Endodermal cell (in vitro differentiated cells): ENCODE measurements at regions not wholly inside any gene's neighbourhood (a gene's known extent, or its start where the extent isn't known, plus 50 kb on each side); places are given as distances from the start of the nearest gene placed in this dataset.

ENCODE experiments used
- DNase-seq: peaks from one replicate; pipeline ENCODE4 v3.0.0-alpha.2; 2017
- H3K27ac ChIP-seq: 2 replicates; pipeline ENCODE4 v1.5.1; 2013; ENCODE audit warnings: mild to moderate bottlenecking, low read depth, low read length, moderate library complexity
- H3K27me3 ChIP-seq: 2 replicates; pipeline ENCODE4 v1.6.1; 2013; ENCODE audit warnings: mild to moderate bottlenecking, low read length, moderate library complexity; ENCODE audit not compliant: insufficient read depth, control insufficient read depth, poor library complexity, severe bottlenecking
- H3K36me3 ChIP-seq: 2 replicates; pipeline ENCODE4 v1.7.0; 2013; ENCODE audit warnings: mild to moderate bottlenecking, low read length, moderate library complexity; ENCODE audit not compliant: control insufficient read depth, insufficient read depth
- H3K4me1 ChIP-seq: one replicate; pipeline ENCODE4 v1.7.0; 2013; ENCODE audit warnings: low read length; ENCODE audit not compliant: control insufficient read depth, insufficient read depth
- H3K4me3 ChIP-seq: 2 replicates; pipeline ENCODE4 v1.5.1; 2013; ENCODE audit warnings: mild to moderate bottlenecking, low read length, moderate library complexity
- H3K9ac ChIP-seq: 2 replicates; pipeline ENCODE4 v1.6.1; 2013; ENCODE audit warnings: mild to moderate bottlenecking, low read length, moderate library complexity; ENCODE audit not compliant: poor library complexity, severe bottlenecking; ENCODE audit errors: extremely low read depth
- H3K9me3 ChIP-seq: 2 replicates; pipeline ENCODE4 v1.6.1; 2013; ENCODE audit warnings: mild to moderate bottlenecking, low read length, moderate library complexity; ENCODE audit not compliant: control insufficient read depth
- H3K27ac Mint-ChIP-seq: 2 replicates; pipeline ENCODE4 v1.8.0; 2020; ENCODE audit warnings: mixed read lengths
- H3K27me3 Mint-ChIP-seq: 2 replicates; pipeline ENCODE4 v1.8.0; 2021; ENCODE audit warnings: mild to moderate bottlenecking, mixed read lengths; ENCODE audit not compliant: insufficient read depth
- H3K36me3 Mint-ChIP-seq: 2 replicates; pipeline ENCODE4 v1.8.0; 2020; ENCODE audit warnings: low read depth, mixed read lengths
- H3K4me1 Mint-ChIP-seq: 2 replicates; pipeline ENCODE4 v1.8.0; 2020; ENCODE audit warnings: mixed read lengths
- H3K4me3 Mint-ChIP-seq: 2 replicates; pipeline ENCODE4 v1.8.0; 2020; ENCODE audit warnings: mild to moderate bottlenecking, moderate library complexity, mixed read lengths
- H3K9me3 Mint-ChIP-seq: 2 replicates; pipeline ENCODE4 v1.8.0; 2020; ENCODE audit warnings: mild to moderate bottlenecking, mixed read lengths
- CTCF ChIP-seq: fragments of 200-600 bp; sonication (generic); conservative IDR thresholded peaks from 2 replicates; pipeline ENCODE4 v1.5.0; 2021; ENCODE audit warnings: antibody characterized with exemption, mild to moderate bottlenecking
- WGBS, 2 experiments: methylation state at CpG; one replicate each; pipeline versions ENCODE4 v1.1.5 to v1.1.7; 2013; ENCODE audit warnings: missing lambda C conversion rate in 2 of 2, mixed read lengths in 1 of 2; ENCODE audit not compliant: insufficient coverage in 1 of 2, insufficient read length in 1 of 2; 5-methylcytosine and 5-hydroxymethylcytosine counted together

GRCh38 chr16:52366983-52367382 lies 180.0 kb downstream of the TOX3 start:
- Histone ChIP-seq H3K4me1 (no peaks in the 10 kb centered on the region), H3K36me3 (no peaks in the 10 kb centered on the region), H3K27ac (no peak overlapping the region), H3K9me3 (no peaks in the 10 kb centered on the region), H3K4me3 (no peak overlapping the region), H3K9ac (no peak overlapping the region), H3K27me3 (no peaks in the 10 kb centered on the region)
- no peak for TF ChIP-seq CTCF
- peaks cover 3% of the 10 kb centered on the region for H3K4me1 Mint-ChIP-seq
- H3K9me3 Mint-ChIP-seq: no peaks in the 10 kb centered on the region
- H3K36me3 Mint-ChIP-seq: no peaks in the 10 kb centered on the region
- WGBS, 2 experiments: no CpG with 5 or more reads among the region's 1 CpG
- H3K27me3 Mint-ChIP-seq: no peaks in the 10 kb centered on the region
- DNase-seq: no peak
- H3K4me3 Mint-ChIP-seq: no peak overlapping the region
- H3K27ac Mint-ChIP-seq: no peak overlapping the region

DNA sequence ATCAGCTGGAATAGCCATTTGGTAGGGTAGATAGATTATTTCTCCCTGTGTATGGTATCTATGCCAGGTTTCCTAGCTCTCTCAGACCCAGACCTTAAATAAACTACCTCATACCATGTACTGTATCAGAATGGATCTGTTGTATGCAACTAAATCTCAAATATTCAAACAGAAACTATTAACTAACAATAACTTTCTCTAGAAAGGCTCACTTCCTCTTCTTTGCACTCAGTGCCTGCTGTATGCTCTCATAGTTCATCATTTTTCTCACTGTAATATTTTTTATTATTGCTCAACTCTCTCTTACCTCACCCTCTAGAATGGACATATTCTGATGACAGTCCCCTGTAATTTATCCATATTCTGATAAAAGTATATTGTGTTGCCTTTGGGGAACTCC lies 182.4 kb downstream of the TOX3 start:
- Histone ChIP-seq H3K9me3 (no peaks in the 10 kb centered on the region), H3K27ac (no peak overlapping the region), H3K4me1 (no peaks in the 10 kb centered on the region), H3K4me3 (no peak overlapping the region), H3K27me3 (no peaks in the 10 kb centered on the region), H3K9ac (no peak overlapping the region), H3K36me3 (no peaks in the 10 kb centered on the region)
- H3K36me3 Mint-ChIP-seq: no peaks in the 10 kb centered on the region
- no peak overlapping the region for H3K4me3 Mint-ChIP-seq
- no peaks in the 10 kb centered on the region for H3K9me3 Mint-ChIP-seq
- no peak overlapping the region for H3K27ac Mint-ChIP-seq
- no peak for DNase-seq
- TF ChIP-seq CTCF: no peak
- H3K4me1 Mint-ChIP-seq: no peaks in the 10 kb centered on the region
- H3K27me3 Mint-ChIP-seq: no peaks in the 10 kb centered on the region

DNA sequence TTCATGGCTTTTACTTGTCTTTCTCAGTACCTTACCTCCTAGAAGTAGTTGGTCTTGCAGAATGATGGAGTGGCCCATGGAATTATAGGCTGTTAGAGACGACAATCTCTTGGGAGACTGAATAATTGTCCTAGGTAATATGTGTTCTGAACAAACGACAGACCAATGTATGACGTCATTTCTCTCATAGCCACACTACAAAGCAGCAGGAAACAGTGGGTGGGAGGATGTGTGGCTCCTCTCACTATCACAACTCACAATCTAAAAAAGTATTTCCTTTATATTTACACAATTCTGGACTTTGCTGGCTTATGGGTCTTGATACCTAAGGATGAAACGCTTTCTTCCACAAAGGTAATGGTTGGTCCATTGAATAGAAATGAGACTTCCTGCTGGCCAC lies 183.9 kb downstream of the TOX3 start:
- no peak overlapping the region for H3K27ac ChIP-seq
- Mint-ChIP-seq H3K4me3 (no peak overlapping the region), H3K36me3 (no peaks in the 10 kb centered on the region), H3K27me3 (no peaks in the 10 kb centered on the region), H3K4me1 (no peaks in the 10 kb centered on the region), H3K9me3 (peaks cover 2% of the 10 kb centered on the region), H3K27ac (no peak overlapping the region)
- no peak for TF ChIP-seq CTCF
- H3K4me3 ChIP-seq: no peak overlapping the region
- no peak for DNase-seq
- H3K9ac ChIP-seq: no peak overlapping the region
- no peaks in the 10 kb centered on the region for H3K4me1 ChIP-seq
- H3K9me3 ChIP-seq: peaks cover 5% of the 10 kb centered on the region
- WGBS, 2 experiments: 96% methylated on average over 4 of the region's 4 CpGs; no CpG with 5 or more reads in 1 of the 2 experiments
- H3K36me3 ChIP-seq: no peaks in the 10 kb centered on the region
- no peaks in the 10 kb centered on the region for H3K27me3 ChIP-seq
